C4-2B (cell line): ENCODE measurements at regions not wholly inside any gene's neighbourhood (a gene's known extent, or its start where the extent isn't known, plus 50 kb on each side); places are given as distances from the start of the nearest gene placed in this dataset.

Experiments
- CTCF ChIP-seq: fragments of 450-650 bp; conservative IDR thresholded peaks from 2 replicates; pipeline ENCODE4 v1.5.1; 2017; ENCODE audit warnings: mild to moderate bottlenecking
- ZFX ChIP-seq: fragments of 450-650 bp; IDR thresholded peaks from 2 replicates; pipeline ENCODE4 v1.6.1; 2017

GRCh38 chr10:9814285-9814864 lies 1203.3 kb upstream of the CELF2 start:
- TF ChIP-seq CTCF, result no peak
- no peak for TF ChIP-seq ZFX
